ENCODE measurements at regions not wholly inside any gene's neighbourhood (a gene's known extent, or its start where the extent isn't known, plus 50 kb on each side); places are given as distances from the start of the nearest gene placed in this dataset.

DNA sequence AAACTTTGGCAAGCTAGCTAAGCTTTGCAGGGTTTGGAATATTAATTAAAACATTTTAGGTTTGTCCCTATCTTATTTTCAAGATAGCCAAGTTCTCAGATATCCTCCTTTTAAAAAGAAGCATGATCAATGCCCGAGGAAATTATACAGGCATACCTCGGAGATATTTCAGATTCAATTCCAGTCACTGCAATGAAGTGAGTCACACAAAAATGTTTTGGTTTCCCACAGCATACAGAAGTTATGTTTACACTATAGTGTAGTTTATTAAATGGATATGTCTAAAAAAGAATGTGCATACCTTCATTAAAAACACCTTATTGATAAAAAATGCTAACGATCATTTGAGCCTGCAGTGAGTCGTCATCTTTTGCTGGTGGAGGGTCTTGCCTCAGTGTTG, 382.9 kb upstream of the NPVF start:
- ChIA-PET POLR2A (no interaction called here), CTCF (no interaction called here)
- BruUV-seq (replicated peaks) = no TSS peak

DNA sequence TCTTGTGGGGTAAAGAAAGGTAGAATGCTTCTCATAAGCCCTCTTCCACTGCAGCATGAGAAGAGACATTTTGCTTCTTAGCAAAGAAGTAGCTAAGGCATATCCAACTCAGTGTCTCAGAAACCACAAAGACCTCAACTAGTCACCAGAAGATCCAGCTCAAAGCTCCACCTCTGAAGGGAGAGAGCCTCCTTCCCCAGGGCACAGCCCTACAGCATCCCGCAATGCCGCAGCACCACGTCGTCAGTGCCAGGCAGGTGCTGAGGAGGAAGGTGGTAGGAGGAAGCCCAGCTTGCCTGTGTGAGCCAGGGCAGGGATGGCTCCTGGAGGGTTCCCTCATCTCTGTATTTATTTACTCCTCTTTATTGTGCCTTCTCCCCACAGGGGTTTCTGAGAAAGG, 385.6 kb upstream of the NPVF start:
- no peaks in the 10 kb centered on the region for H3K79me2 ChIP-seq (ENCODE audit: control insufficient read depth, insufficient read depth, low read length)
- ChIA-PET POLR2A (no interaction called here), CTCF (no interaction called here)
- H3K4me1 ChIP-seq (ENCODE audit: control insufficient read depth, extremely low read depth, insufficient read depth, low read length) = no peaks in the 10 kb centered on the region
- no peak overlapping the region for H2AFZ ChIP-seq (ENCODE audit: low read depth, low read length)
- BruUV-seq (replicated peaks) = no TSS peak
- no peaks in the 10 kb centered on the region for H3K9me1 ChIP-seq (replicated peaks; ENCODE audit: control insufficient read depth, extremely low read depth, insufficient read depth, low read length)
- no peak for TF ChIP-seq FOS (IDR thresholded peaks at IDR 0.05; ENCODE audit: borderline replicate concordance, insufficient read depth, low read length)
- TF ChIP-seq POLR2AphosphoS5 (IDR thresholded peaks at IDR 0.05; ENCODE audit: insufficient read depth, low read depth, low read length) = no peak
- no peak for TF ChIP-seq EZH2 (IDR thresholded peaks at IDR 0.05; ENCODE audit: borderline replicate concordance, low read depth, low read length, severe bottlenecking)
- no peak for TF ChIP-seq GATA2 (IDR thresholded peaks at IDR 0.05; ENCODE audit: insufficient read depth, insufficient read length, low read depth, low read length)
- TF ChIP-seq, protein P1, sequence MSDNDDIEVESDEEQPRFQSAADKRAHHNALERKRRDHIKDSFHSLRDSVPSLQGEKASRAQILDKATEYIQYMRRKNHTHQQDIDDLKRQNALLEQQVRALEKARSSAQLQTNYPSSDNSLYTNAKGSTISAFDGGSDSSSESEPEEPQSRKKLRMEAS (IDR thresholded peaks at IDR 0.05; ENCODE audit: insufficient read depth, insufficient read length) = no peak
- TF ChIP-seq JUN (IDR thresholded peaks at IDR 0.05; ENCODE audit: borderline replicate concordance, insufficient read depth, insufficient read length, low read depth) = no peak
- TF ChIP-seq, protein P2, sequence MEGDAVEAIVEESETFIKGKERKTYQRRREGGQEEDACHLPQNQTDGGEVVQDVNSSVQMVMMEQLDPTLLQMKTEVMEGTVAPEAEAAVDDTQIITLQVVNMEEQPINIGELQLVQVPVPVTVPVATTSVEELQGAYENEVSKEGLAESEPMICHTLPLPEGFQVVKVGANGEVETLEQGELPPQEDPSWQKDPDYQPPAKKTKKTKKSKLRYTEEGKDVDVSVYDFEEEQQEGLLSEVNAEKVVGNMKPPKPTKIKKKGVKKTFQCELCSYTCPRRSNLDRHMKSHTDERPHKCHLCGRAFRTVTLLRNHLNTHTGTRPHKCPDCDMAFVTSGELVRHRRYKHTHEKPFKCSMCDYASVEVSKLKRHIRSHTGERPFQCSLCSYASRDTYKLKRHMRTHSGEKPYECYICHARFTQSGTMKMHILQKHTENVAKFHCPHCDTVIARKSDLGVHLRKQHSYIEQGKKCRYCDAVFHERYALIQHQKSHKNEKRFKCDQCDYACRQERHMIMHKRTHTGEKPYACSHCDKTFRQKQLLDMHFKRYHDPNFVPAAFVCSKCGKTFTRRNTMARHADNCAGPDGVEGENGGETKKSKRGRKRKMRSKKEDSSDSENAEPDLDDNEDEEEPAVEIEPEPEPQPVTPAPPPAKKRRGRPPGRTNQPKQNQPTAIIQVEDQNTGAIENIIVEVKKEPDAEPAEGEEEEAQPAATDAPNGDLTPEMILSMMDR (IDR thresholded peaks at IDR 0.05; ENCODE audit: extremely low read depth in 1 of 2, insufficient read depth in 1 of 2, low read depth in 1 of 2, low read length in 2 of 2) = no peak
- TF ChIP-seq MYC (IDR thresholded peaks at IDR 0.05; ENCODE audit: low read depth, low read length) = no peak
- TF ChIP-seq POLR2A (IDR thresholded peaks at IDR 0.05; ENCODE audit: low read depth, low read length) = no peak
- DNase-seq (ENCODE audit: low read depth, low spot score) (no peak), FAIRE-seq (no peak)
- no peaks in the 10 kb centered on the region for H4K20me1 ChIP-seq (replicated peaks; ENCODE audit: control insufficient read depth, extremely low read depth, insufficient read depth, low read length)
- intact Hi-C loops (cut with micrococcal nuclease) = no loop called here
- H3K27me3 ChIP-seq (ENCODE audit: control insufficient read depth in 2 of 2, insufficient read depth in 2 of 2, low read length in 2 of 2) = no peaks in the 10 kb centered on the region
- no peak overlapping the region for H3K4me2 ChIP-seq (ENCODE audit: insufficient read depth, low read length)
- H3K4me3 ChIP-seq (replicated peaks in 1 of 3; ENCODE audit: insufficient read depth in 1 of 3, low read depth in 1 of 3, low read length in 3 of 3) = no peak overlapping the region
- dilution Hi-C loops (cut with MboI; ENCODE audit: extremely low pct_ligation_motif_present, low sequenced_read_pairs) = no loop called here
- no peak overlapping the region for H3K27ac ChIP-seq (ENCODE audit: insufficient read depth, low read depth, low read length)
- H3K9me3 ChIP-seq (replicated peaks; ENCODE audit: control insufficient read depth, insufficient read depth, low read length) = no peaks in the 10 kb centered on the region
- no peaks in the 10 kb centered on the region for H3K36me3 ChIP-seq (ENCODE audit: control insufficient read depth in 2 of 2, extremely low read depth in 1 of 2, insufficient read depth in 2 of 2, low read length in 2 of 2)
- H3K9ac ChIP-seq (replicated peaks; ENCODE audit: extremely low read depth, insufficient read depth, low read length) = no peak overlapping the region

More for the DNA sequence above, 382.9 kb upstream of the NPVF start:
- H3K9me1 ChIP-seq (replicated peaks; ENCODE audit: control insufficient read depth, extremely low read depth, insufficient read depth, low read length) = no peaks in the 10 kb centered on the region
- dilution Hi-C loops (cut with MboI; ENCODE audit: extremely low pct_ligation_motif_present, low sequenced_read_pairs) (no loop called here), intact Hi-C loops (cut with micrococcal nuclease) (no loop called here)
- no peak overlapping the region for H2AFZ ChIP-seq (ENCODE audit: low read depth, low read length)
- H3K36me3 ChIP-seq (ENCODE audit: control insufficient read depth in 2 of 2, extremely low read depth in 1 of 2, insufficient read depth in 2 of 2, low read length in 2 of 2) = no peaks in the 10 kb centered on the region
- TF ChIP-seq, protein P2 (IDR thresholded peaks at IDR 0.05; ENCODE audit: extremely low read depth in 1 of 2, insufficient read depth in 1 of 2, low read depth in 1 of 2, low read length in 2 of 2) = no peak
- TF ChIP-seq POLR2A (IDR thresholded peaks at IDR 0.05; ENCODE audit: low read depth, low read length) (no peak), MYC (IDR thresholded peaks at IDR 0.05; ENCODE audit: low read depth, low read length) (no peak), GATA2 (IDR thresholded peaks at IDR 0.05; ENCODE audit: insufficient read depth, insufficient read length, low read depth, low read length) (no peak)
- TF ChIP-seq, protein P1 (IDR thresholded peaks at IDR 0.05; ENCODE audit: insufficient read depth, insufficient read length) = no peak
- no peak for FAIRE-seq
- DNase-seq (ENCODE audit: low read depth, low spot score) = no peak
- no peak overlapping the region for H3K4me2 ChIP-seq (ENCODE audit: insufficient read depth, low read length)
- H3K9ac ChIP-seq (replicated peaks; ENCODE audit: extremely low read depth, insufficient read depth, low read length) = no peak overlapping the region
- H3K9me3 ChIP-seq (replicated peaks; ENCODE audit: control insufficient read depth, insufficient read depth, low read length) = no peaks in the 10 kb centered on the region
- H3K27ac ChIP-seq (ENCODE audit: insufficient read depth, low read depth, low read length) = no peak overlapping the region
- H3K27me3 ChIP-seq (ENCODE audit: control insufficient read depth in 2 of 2, insufficient read depth in 2 of 2, low read length in 2 of 2) = no peaks in the 10 kb centered on the region
- no peaks in the 10 kb centered on the region for H3K4me1 ChIP-seq (ENCODE audit: control insufficient read depth, extremely low read depth, insufficient read depth, low read length)
- H3K4me3 ChIP-seq (replicated peaks in 1 of 3; ENCODE audit: insufficient read depth in 1 of 3, low read depth in 1 of 3, low read length in 3 of 3) = no peak overlapping the region
- no peaks in the 10 kb centered on the region for H4K20me1 ChIP-seq (replicated peaks; ENCODE audit: control insufficient read depth, extremely low read depth, insufficient read depth, low read length)
- no peaks in the 10 kb centered on the region for H3K79me2 ChIP-seq (ENCODE audit: control insufficient read depth, insufficient read depth, low read length)
